Posterior cingulate gyrus (tissue), 11 donors: ENCODE measurements at regions not wholly inside any gene's neighbourhood (a gene's known extent, or its start where the extent isn't known, plus 50 kb on each side); places are given as distances from the start of the nearest gene placed in this dataset.
"Not testable (repeated sequence)": the region's sequence is repeated elsewhere in the genome, so short reads cannot be mapped to it uniquely, and the experiment has no call there.

ENCODE experiments used
- DNase-seq, 10 donors: peaks; one replicate each; pipeline versions ENCODE4 v3.0.0 to v3.0.0-alpha.2; 2020 to 2021; ENCODE audit warnings: mixed read lengths in 3 of 10
- intact Hi-C: fragments of 100-400 bp; cut with DNase I; formaldehyde crosslinking; loops from one replicate; pipeline ENCODE4 v1.15.1; 2023

- peak in 7 of 10 donors; percentile 28 to 95 (median 55) for DNase-seq
- intact Hi-C loops = no loop called here
Observed at GRCh38 chr15:99454941-99455788, 110.6 kb upstream of the MEF2A start.

- no peak for DNase-seq
- intact Hi-C loops = no loop called here
Observed at GRCh38 chr15:99455789-99456160, 110.0 kb upstream of the MEF2A start.

GRCh38 chr15:99464137-99464536 is 101.6 kb upstream of the MEF2A start:
- intact Hi-C loops = no loop called here
- no peak for DNase-seq

- peak in 1 of 10 donors; percentile 63 for DNase-seq
- intact Hi-C loops = no loop called here
Observed at GRCh38 chr15:99466701-99467337, 99.0 kb upstream of the MEF2A start.

GRCh38 chr15:99467338-99467720 is 98.5 kb upstream of the MEF2A start:
- peak in 1 of 10 donors; percentile 75 for DNase-seq
- intact Hi-C loops = no loop called here

- DNase-seq = peak in 1 of 10 donors; percentile 71
- intact Hi-C loops = no loop called here
Observed at GRCh38 chr15:99467853-99468464, 97.8 kb upstream of the MEF2A start.

- DNase-seq, intact Hi-C loops: not testable (repeated sequence)
Observed at GRCh38 chr15:99470204-99470603, 95.6 kb upstream of the MEF2A start.

GRCh38 chr15:99472416-99473145 is 93.2 kb upstream of the MEF2A start:
- DNase-seq = peak in 2 of 10 donors; percentile 35 to 77
- intact Hi-C loops = no loop called here

GRCh38 chr15:99473981-99474906 is 91.5 kb upstream of the MEF2A start:
- peak in 3 of 10 donors; percentile 76 to 86 (median 81) for DNase-seq
- intact Hi-C loops = no loop called here

- peak in 2 of 10 donors; percentile 51 to 85 for DNase-seq
- intact Hi-C loops = no loop called here
Observed at GRCh38 chr15:99474909-99475753, 90.7 kb upstream of the MEF2A start.

GRCh38 chr15:99475754-99476412 is 89.9 kb upstream of the MEF2A start:
- DNase-seq = peak in 2 of 10 donors; percentile 47 to 67
- intact Hi-C loops = no loop called here

GRCh38 chr15:99476413-99477222 is 89.2 kb upstream of the MEF2A start:
- DNase-seq = peak in 8 of 10 donors; percentile 38 to 92 (median 58)
- intact Hi-C loops = no loop called here

- intact Hi-C loops = no loop called here
- peak in 2 of 10 donors; percentile 55 to 60 for DNase-seq
Observed at GRCh38 chr15:99477791-99478471, 87.9 kb upstream of the MEF2A start.

- DNase-seq = no peak
- intact Hi-C loops = no loop called here
Observed at GRCh38 chr15:99478977-99479376, 86.8 kb upstream of the MEF2A start.

- intact Hi-C loops = no loop called here
- DNase-seq = peak in 2 of 10 donors; percentile 39 to 69
Observed at GRCh38 chr15:99480016-99480810, 85.6 kb upstream of the MEF2A start.
